Sigmoid colon (tissue), 4 donors: ENCODE measurements at regions not wholly inside any gene's neighbourhood (a gene's known extent, or its start where the extent isn't known, plus 50 kb on each side); places are given as distances from the start of the nearest gene placed in this dataset.
"Not testable (repeated sequence)": the region's sequence is repeated elsewhere in the genome, so short reads cannot be mapped to it uniquely, and the experiment has no call there.

ENCODE experiments used
- CTCF ChIP-seq, 4 experiments: fragments of 450-650 bp in 3 of 4; fragments of 200-600 bp in 1 of 4; IDR thresholded peaks; one replicate each; pipeline ENCODE4 v1.5.1; 2016 to 2019; ENCODE audit warnings: antibody characterized with exemption in 4 of 4, mild to moderate bottlenecking in 3 of 4, moderate library complexity in 2 of 4
- EP300 ChIP-seq, 4 donors: sonication (generic); formaldehyde crosslinking; IDR thresholded peaks; one replicate each; pipeline ENCODE4 v1.6.1; 2017; ENCODE audit warnings: antibody characterized with exemption in 4 of 4
- POLR2A ChIP-seq, 2 donors: fragments of 450-650 bp; IDR thresholded peaks; one replicate each; pipeline ENCODE4 v1.6.1; 2016; ENCODE audit warnings: antibody characterized with exemption in 2 of 2, mild to moderate bottlenecking in 2 of 2, moderate library complexity in 2 of 2

DNA sequence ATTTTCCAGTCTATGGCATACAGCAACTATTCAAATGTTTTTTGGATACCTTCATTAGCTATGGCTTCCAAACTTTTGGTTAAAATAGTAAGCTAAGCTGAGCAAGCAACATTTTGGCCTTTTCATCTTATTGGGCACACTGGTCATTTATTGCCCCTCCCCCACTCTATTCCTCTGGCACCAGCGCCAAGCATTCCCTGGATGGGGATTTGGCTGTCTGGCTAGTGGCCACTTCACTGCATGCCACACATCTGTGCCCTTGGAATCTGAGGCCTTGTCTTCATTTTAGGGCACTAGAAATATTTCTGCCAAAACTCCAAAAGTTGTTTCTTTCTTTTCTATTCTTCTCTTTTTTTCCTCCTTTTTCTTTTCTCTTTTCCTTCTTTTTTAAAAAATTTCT lies 305.8 kb upstream of the POTED start:
- TF ChIP-seq EP300, CTCF, POLR2A (IDR thresholded peaks at IDR 0.05): not testable (repeated sequence)
